Stimulated activated CD4-positive, alpha-beta T cell treated with anti-CD3 and anti-CD28 coated beads, Interleukin-1b, Interleukin-23, amount 100 ng/mL, for 24 hours (primary cell): ENCODE measurements at regions not wholly inside any gene's neighbourhood (a gene's known extent, or its start where the extent isn't known, plus 50 kb on each side); places are given as distances from the start of the nearest gene placed in this dataset.

ENCODE experiments used
- DNase-seq, 4 experiments: peaks; one replicate each; pipeline ENCODE4 v3.0.0-alpha.2; 2020; ENCODE audit warnings: low read depth in 4 of 4, low spot score in 1 of 4

- DNase-seq, result no peak
Observed at GRCh38 chr7:10238641-10239040, 735.0 kb upstream of the PHF14 start.

- no peak for DNase-seq
Observed at GRCh38 chr7:10239695-10240345, 733.9 kb upstream of the PHF14 start.

GRCh38 chr7:10245406-10245805 is 728.3 kb upstream of the PHF14 start:
- DNase-seq, result no peak

GRCh38 chr7:10257438-10257837 is 716.2 kb upstream of the PHF14 start:
- DNase-seq, result no peak

GRCh38 chr7:10266976-10267375 is 706.7 kb upstream of the PHF14 start:
- no peak for DNase-seq

- no peak for DNase-seq
Observed at GRCh38 chr7:10268034-10268433, 705.6 kb upstream of the PHF14 start.

GRCh38 chr7:10282909-10283308 is 690.8 kb upstream of the PHF14 start:
- DNase-seq, result no peak

- DNase-seq, result no peak
Observed at GRCh38 chr7:10284001-10284400, 689.7 kb upstream of the PHF14 start.

- no peak for DNase-seq
Observed at GRCh38 chr7:10299384-10299783, 674.3 kb upstream of the PHF14 start.

- DNase-seq, result no peak
Observed at GRCh38 chr7:10300577-10300976, 673.1 kb upstream of the PHF14 start.

GRCh38 chr7:10308276-10308675 is 665.4 kb upstream of the PHF14 start:
- no peak for DNase-seq

- no peak for DNase-seq
Observed at GRCh38 chr7:10312942-10313341, 660.7 kb upstream of the PHF14 start.

- DNase-seq, result no peak
Observed at GRCh38 chr7:10315881-10316280, 657.8 kb upstream of the PHF14 start.

GRCh38 chr7:10316488-10316887 is 657.2 kb upstream of the PHF14 start:
- DNase-seq, result no peak

- DNase-seq, result no peak
Observed at GRCh38 chr7:10325395-10325794, 648.3 kb upstream of the PHF14 start.

- no peak for DNase-seq
Observed at GRCh38 chr7:10343108-10343507, 630.6 kb upstream of the PHF14 start.

- DNase-seq, result no peak
Observed at GRCh38 chr7:10346032-10346431, 627.6 kb upstream of the PHF14 start.

GRCh38 chr7:10355816-10356215 is 617.9 kb upstream of the PHF14 start:
- no peak for DNase-seq

- DNase-seq, result no peak
Observed at GRCh38 chr7:10360050-10360449, 613.6 kb upstream of the PHF14 start.

GRCh38 chr7:10401793-10402192 is 571.9 kb upstream of the PHF14 start:
- no peak for DNase-seq

GRCh38 chr7:10412422-10413019 is 561.2 kb upstream of the PHF14 start:
- DNase-seq, result no peak

GRCh38 chr7:10418985-10419384 is 554.7 kb upstream of the PHF14 start:
- no peak for DNase-seq

- no peak for DNase-seq
Observed at GRCh38 chr7:10429031-10429430, 544.6 kb upstream of the PHF14 start.
